Left lung (tissue), 4 donors: ENCODE measurements at regions not wholly inside any gene's neighbourhood (a gene's known extent, or its start where the extent isn't known, plus 50 kb on each side); places are given as distances from the start of the nearest gene placed in this dataset.
A peak's percentile ranks its signal among the peaks of the same experiment; 100 is the strongest.
"Not testable (repeated sequence)": the region's sequence is repeated elsewhere in the genome, so short reads cannot be mapped to it uniquely, and the experiment has no call there.

ENCODE experiments used
- ATAC-seq: fragments of 200-7000 bp; cut with Tn5 transposase; one replicate; pipeline ENCODE4 v1.9.1; 2020; ENCODE audit warnings: moderate library complexity
- DNase-seq, 4 donors: peaks; one replicate each; pipeline ENCODE4 v3.0.0-alpha.2; 2013 to 2020
- H3K27ac ChIP-seq, 2 donors: fragments of 200-600 bp; sonication (generic) in 1 of 2; one replicate each; pipeline versions ENCODE4 v1.5.0 to v1.8.0; 2020 to 2021
- H3K27me3 ChIP-seq, 2 donors: fragments of 200-600 bp; sonication (generic) in 1 of 2; one replicate each; pipeline versions ENCODE4 v1.5.0 to v1.8.0; 2020 to 2021
- H3K36me3 ChIP-seq, 2 donors: fragments of 200-600 bp; sonication (generic) in 1 of 2; one replicate each; pipeline versions ENCODE4 v1.5.0 to v1.8.0; 2020 to 2021
- H3K4me1 ChIP-seq, 2 donors: fragments of 200-600 bp; one replicate each; pipeline ENCODE4 v1.8.0; 2021
- H3K4me3 ChIP-seq, 2 donors: fragments of 200-600 bp; sonication (generic) in 1 of 2; one replicate each; pipeline versions ENCODE4 v1.5.0 to v1.8.0; 2020 to 2021; ENCODE audit warnings: mild to moderate bottlenecking in 1 of 2
- H3K9me3 ChIP-seq, 2 donors: fragments of 200-600 bp; sonication (generic) in 1 of 2; one replicate each; pipeline versions ENCODE4 v1.5.0 to v1.8.0; 2020 to 2021
- intact Hi-C, 2 donors: fragments of 100-400 bp; cut with DNase I; formaldehyde crosslinking; loops; one replicate each; pipeline versions ENCODE4 v1.11.2 to v1.14.2; 2022
- TF ChIP-seq, protein P1 (sequence below), 2 donors: fragments of 200-600 bp; sonication (generic) in 1 of 2; IDR thresholded peaks; one replicate each; pipeline versions ENCODE4 v1.5.0 to v1.8.0; 2021; ENCODE audit warnings: antibody characterized with exemption in 2 of 2
- donor health status: DM: no; HTN: yes; CAD: no.
- donor health status: DM: no; HTN: no; CAD: no.

DNA sequence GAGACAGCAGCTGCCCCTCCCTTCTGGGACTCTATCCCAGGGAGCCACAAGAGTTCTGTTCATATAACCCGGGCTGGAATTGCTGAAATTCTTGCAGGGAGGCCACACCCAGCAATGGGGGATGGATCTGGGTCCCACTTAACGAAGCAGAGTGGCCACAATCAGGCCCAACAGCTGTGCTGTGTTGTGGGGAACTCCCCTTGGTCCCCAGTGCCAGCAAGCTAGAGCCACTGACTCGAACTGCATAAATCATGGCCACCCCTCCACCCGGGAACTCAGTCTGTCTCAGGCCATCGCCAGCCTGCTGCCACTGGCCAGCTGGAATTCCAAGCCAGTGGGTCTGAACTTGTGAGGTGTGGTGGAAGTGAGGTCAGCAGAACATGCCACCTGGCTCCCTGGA, 111.1 kb downstream of the KLF8 start:
- ATAC-seq = no peak
- H3K9me3 ChIP-seq = peaks cover 0 to 2% of the 10 kb centered on the region in 2 donors
- no peak overlapping the region for H3K4me3 ChIP-seq
- intact Hi-C loops = no loop called here
- TF ChIP-seq, protein P1, sequence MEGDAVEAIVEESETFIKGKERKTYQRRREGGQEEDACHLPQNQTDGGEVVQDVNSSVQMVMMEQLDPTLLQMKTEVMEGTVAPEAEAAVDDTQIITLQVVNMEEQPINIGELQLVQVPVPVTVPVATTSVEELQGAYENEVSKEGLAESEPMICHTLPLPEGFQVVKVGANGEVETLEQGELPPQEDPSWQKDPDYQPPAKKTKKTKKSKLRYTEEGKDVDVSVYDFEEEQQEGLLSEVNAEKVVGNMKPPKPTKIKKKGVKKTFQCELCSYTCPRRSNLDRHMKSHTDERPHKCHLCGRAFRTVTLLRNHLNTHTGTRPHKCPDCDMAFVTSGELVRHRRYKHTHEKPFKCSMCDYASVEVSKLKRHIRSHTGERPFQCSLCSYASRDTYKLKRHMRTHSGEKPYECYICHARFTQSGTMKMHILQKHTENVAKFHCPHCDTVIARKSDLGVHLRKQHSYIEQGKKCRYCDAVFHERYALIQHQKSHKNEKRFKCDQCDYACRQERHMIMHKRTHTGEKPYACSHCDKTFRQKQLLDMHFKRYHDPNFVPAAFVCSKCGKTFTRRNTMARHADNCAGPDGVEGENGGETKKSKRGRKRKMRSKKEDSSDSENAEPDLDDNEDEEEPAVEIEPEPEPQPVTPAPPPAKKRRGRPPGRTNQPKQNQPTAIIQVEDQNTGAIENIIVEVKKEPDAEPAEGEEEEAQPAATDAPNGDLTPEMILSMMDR (IDR thresholded peaks at IDR 0.05) = no peak
- no peak overlapping the region for H3K27ac ChIP-seq
- no peaks in the 10 kb centered on the region for H3K27me3 ChIP-seq
- peak in 1 of 4 donors; percentile 29 for DNase-seq
- H3K36me3 ChIP-seq = no peaks in the 10 kb centered on the region
- no peaks in the 10 kb centered on the region for H3K4me1 ChIP-seq

DNA sequence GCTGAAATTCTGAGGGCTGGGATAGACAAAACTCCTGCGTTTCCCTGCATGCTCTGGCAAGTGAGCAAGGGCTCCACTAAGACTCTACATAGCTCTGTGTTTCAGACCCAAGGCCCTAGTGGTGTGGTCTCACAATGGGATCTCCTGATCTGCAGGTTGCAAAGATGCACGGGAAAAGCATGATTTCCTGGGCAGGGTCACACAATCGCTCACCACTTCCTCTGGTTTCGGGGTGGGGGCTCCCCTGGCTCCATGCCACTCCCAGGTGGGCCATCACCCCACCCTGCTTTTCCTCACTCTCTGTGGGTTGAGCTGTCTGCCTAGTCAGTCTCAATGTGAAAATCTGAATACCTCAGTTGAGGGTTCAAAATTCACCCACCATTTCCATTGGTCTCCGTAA, 111.5 kb downstream of the KLF8 start:
- Histone ChIP-seq H3K27ac (no peak overlapping the region), H3K36me3 (no peaks in the 10 kb centered on the region), H3K9me3 (peaks cover 0 to 2% of the 10 kb centered on the region in 2 donors), H3K27me3 (no peaks in the 10 kb centered on the region), H3K4me1 (no peaks in the 10 kb centered on the region), H3K4me3 (no peak overlapping the region)
- ATAC-seq (no peak), DNase-seq (no peak)
- TF ChIP-seq, protein P1 (IDR thresholded peaks at IDR 0.05) = no peak
- intact Hi-C loops = no loop called here

DNA sequence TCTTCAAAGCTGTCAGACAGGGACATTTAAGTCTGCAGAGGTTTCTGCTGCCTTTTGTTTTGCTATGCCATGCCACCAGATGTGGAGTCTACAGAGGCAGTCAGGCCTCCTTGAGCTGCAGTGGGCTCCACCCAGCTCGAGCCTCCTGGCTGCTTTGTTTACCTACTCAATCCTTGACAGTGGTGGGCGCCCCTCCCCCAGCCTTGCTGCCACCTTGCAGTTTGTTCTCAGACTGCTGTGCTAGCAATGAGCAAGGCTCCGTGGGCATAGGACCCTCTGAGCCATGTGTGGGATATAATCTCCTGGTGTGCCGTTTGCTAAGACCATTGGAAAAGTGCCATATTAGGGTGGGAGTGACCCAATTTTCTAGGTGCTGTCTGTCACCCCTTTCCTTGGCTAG, 126.0 kb downstream of the KLF8 start:
- intact Hi-C loops, H3K36me3 ChIP-seq, H3K27me3 ChIP-seq, H3K4me3 ChIP-seq, DNase-seq, ATAC-seq, H3K9me3 ChIP-seq, H3K4me1 ChIP-seq, H3K27ac ChIP-seq: not testable (repeated sequence)

DNA sequence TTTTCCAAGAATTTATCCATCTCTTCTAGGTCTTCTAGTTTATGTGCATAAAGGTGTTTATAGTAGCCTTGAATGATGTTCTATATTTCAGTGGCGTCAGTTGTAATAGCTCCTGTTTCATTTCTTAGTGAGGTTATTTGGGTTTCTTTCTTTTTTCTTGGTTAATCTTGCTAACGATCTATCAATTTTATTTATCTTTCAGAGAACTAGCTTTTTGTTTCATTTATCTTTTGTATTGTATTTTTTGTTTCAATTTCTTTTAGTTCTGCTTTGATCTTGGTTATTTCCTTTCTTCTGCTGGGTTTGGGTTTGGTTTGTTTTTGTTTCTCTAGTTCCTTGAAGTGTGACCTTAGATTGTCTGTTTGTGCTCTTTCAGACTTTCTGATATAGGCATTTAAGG, 133.0 kb downstream of the KLF8 start:
- H3K27ac ChIP-seq, intact Hi-C loops, H3K36me3 ChIP-seq, H3K27me3 ChIP-seq, H3K9me3 ChIP-seq, DNase-seq, ATAC-seq, H3K4me3 ChIP-seq, H3K4me1 ChIP-seq: not testable (repeated sequence)

DNA sequence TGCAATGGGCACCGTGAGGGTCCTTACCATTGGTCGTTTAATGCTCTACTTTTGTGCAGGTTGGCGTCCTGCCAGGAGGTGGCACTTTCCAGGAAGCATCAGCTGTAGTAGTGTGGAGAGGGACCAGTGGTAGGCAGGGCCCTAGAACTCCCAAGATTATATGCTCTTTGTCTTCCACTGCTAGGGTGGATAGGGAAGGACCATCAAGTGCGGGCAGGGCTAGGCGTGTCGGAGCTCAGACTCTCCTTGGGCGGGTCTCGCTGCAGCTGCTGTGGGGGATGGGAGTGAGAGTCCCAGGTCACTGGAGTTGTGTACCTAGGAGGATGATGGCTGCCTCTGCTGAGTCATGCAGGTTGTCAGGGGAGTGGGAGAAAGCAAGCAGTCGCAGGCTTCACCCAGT, 134.7 kb downstream of the KLF8 start:
- Histone ChIP-seq H3K27ac (no peak overlapping the region), H3K27me3 (no peaks in the 10 kb centered on the region), H3K4me1 (no peaks in the 10 kb centered on the region), H3K4me3 (no peak overlapping the region), H3K9me3 (no peaks in the 10 kb centered on the region), H3K36me3 (no peaks in the 10 kb centered on the region)
- DNase-seq (no peak), ATAC-seq (no peak)
- TF ChIP-seq, protein P1 (IDR thresholded peaks at IDR 0.05) = no peak
- intact Hi-C loops = no loop called here

DNA sequence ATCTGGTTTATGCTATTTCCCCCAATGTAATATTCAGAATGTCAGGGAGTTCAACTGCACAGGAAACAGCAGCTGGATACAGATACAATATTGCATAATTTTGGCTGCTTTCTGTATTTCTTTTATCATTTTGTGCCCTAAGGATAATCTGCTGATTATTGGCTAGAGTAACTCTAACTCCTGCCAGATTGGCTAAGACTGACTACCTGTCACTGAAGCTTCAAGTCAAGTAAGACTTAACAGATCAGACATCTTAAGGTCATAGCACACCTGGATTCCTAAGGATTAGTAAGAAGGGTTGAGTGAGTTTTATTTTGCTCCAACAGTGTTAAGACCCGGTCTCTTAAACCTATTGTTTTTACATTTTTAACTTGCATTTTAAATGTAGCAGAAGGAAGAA, 136.8 kb downstream of the KLF8 start:
- no peak for DNase-seq
- no peak for ATAC-seq
- no peak overlapping the region for H3K4me3 ChIP-seq
- H3K27me3 ChIP-seq = no peaks in the 10 kb centered on the region
- intact Hi-C loops = no loop called here
- H3K9me3 ChIP-seq = no peaks in the 10 kb centered on the region
- no peaks in the 10 kb centered on the region for H3K36me3 ChIP-seq
- H3K4me1 ChIP-seq = no peaks in the 10 kb centered on the region
- no peak overlapping the region for H3K27ac ChIP-seq
- TF ChIP-seq, protein P1 (IDR thresholded peaks at IDR 0.05) = no peak

DNA sequence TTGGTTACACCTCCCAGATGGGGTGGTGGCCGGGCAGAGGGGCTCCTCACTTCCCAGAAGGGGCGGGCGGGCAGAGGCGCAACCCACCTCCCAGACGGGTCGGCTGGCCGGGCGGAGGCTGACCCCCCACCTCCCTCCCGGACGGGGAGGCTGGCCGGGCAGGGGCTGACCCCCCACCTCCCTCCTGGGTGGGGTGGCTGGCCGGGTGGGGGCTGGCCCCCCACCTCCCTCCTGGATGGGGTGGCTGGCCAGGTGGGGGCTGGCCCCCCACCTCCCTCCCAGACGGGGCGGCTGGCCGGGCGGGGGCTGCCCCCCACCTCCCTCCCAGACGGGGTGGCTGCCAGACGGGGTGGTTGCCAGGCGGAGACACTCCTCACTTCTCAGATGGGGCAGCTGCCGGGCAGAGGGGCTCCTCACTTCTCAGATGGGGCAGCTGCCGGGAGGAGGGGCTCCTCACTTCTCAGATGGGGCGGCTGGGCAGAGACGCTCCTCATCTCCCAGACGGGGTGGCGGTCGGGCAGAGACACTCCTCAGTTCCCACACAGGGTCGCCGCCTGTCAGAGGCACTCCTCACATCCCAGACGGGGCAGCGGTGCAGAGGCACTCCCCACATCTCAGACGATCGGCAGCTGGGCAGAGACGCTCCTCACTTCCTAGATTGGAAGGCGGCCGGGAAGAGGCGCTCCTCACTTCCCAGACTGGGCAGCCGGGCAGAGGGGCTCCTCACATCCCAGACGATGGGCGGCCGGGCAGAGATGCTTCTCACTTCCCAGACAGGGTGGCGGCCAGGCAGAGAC, 148.0 kb downstream of the KLF8 start:
- H3K27ac ChIP-seq, H3K4me3 ChIP-seq, H3K36me3 ChIP-seq, H3K4me1 ChIP-seq, H3K27me3 ChIP-seq, intact Hi-C loops, ATAC-seq, DNase-seq, H3K9me3 ChIP-seq: not testable (repeated sequence)
